Duodenal mucosa (tissue), 2 donors: ENCODE measurements at regions not wholly inside any gene's neighbourhood (a gene's known extent, or its start where the extent isn't known, plus 50 kb on each side); places are given as distances from the start of the nearest gene placed in this dataset.
"Not testable (repeated sequence)": the region's sequence is repeated elsewhere in the genome, so short reads cannot be mapped to it uniquely, and the experiment has no call there.

Source experiments
- H3K27ac ChIP-seq: one replicate; pipeline ENCODE4 v1.7.0; 2013; ENCODE audit warnings: low read depth, low read length
- H3K27me3 ChIP-seq, 2 donors: one replicate each; pipeline ENCODE4 v1.7.0; 2013; ENCODE audit warnings: low read length in 2 of 2, control low read depth in 1 of 2; ENCODE audit not compliant: insufficient read depth in 2 of 2, control insufficient read depth in 1 of 2
- H3K36me3 ChIP-seq, 2 donors: one replicate each; pipeline ENCODE4 v1.7.0; 2013; ENCODE audit warnings: low read length in 2 of 2, control low read depth in 1 of 2; ENCODE audit not compliant: insufficient read depth in 2 of 2, control insufficient read depth in 1 of 2
- H3K4me1 ChIP-seq, 2 donors: one replicate each; pipeline ENCODE4 v1.7.0; 2013; ENCODE audit warnings: low read length in 2 of 2, control low read depth in 1 of 2; ENCODE audit not compliant: insufficient read depth in 2 of 2, control insufficient read depth in 1 of 2
- H3K4me3 ChIP-seq, 2 donors: one replicate each; pipeline ENCODE4 v1.7.0; 2013; ENCODE audit warnings: low read length in 2 of 2, low read depth in 1 of 2
- H3K9ac ChIP-seq, 2 donors: one replicate each; pipeline ENCODE4 v1.7.0; 2013; ENCODE audit warnings: low read length in 2 of 2, low read depth in 1 of 2
- H3K9me3 ChIP-seq, 2 donors: one replicate each; pipeline ENCODE4 v1.7.0; 2013; ENCODE audit warnings: low read length in 2 of 2, control low read depth in 1 of 2; ENCODE audit not compliant: control insufficient read depth in 1 of 2

DNA sequence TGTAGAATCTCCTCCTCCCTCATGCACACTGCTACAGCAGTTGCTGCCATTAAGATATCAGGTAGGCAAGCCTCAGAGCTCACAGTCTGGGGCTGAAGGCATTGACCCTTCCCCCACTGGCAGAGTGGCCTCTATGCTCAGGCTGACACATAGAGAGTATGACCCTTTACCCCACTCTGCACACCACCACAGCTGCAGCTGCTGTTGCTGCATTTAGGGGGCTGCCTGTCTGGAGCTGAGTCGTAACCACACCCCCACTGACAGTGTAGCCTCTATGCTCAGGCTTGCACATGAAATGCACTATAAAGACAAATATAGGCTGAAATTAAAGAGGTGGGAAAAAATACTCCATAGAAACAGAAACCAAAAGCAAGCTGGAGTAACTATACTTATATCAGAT is 289.3 kb upstream of the PABPC4L start:
- H3K27ac ChIP-seq, result no peak overlapping the region
- no peaks in the 10 kb centered on the region for H3K4me1 ChIP-seq
- H3K9ac ChIP-seq, result no peak overlapping the region
- H3K9me3 ChIP-seq, result peaks cover 0 to 3% of the 10 kb centered on the region in 2 donors
- H3K36me3 ChIP-seq, result no peaks in the 10 kb centered on the region
- H3K27me3 ChIP-seq, result no peaks in the 10 kb centered on the region
- H3K4me3 ChIP-seq, result no peak overlapping the region

DNA sequence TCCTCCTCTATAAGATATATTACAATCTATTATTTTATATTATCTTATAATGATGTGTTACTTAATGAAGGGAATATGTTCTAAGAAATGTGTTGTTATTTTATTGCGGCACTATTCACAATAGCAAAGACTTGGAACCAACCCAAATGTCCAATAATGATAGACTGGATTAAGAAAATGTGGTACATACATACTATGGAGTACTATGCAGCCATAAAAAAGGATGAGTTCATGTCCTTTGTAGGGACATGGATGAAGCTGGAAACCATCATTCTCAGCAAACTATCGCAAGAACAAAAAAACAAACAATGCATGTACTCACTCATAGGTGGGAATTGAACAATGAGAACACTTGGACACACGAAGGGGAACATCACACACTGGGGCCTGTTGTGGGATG is 281.9 kb upstream of the PABPC4L start:
- H3K9me3 ChIP-seq, H3K4me1 ChIP-seq, H3K27ac ChIP-seq, H3K36me3 ChIP-seq, H3K9ac ChIP-seq, H3K4me3 ChIP-seq, H3K27me3 ChIP-seq: not testable (repeated sequence)

DNA sequence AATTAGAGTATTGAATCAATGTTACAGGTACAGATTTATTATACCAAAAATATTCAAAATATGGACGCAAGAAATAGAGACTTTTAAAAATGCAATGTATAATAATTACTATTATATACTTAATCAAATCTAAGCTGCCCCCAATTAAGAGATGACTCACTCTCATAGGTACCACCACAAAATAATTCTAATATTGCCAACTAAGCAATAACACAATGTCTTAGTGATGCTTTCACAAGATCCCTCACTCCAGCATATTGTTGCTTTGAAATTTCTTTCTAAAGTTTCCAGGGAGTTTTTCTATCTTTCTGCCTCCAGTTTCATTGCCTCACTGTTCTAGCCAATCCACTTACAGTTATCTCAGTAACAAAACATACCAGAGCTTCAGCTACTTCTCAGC is 270.0 kb upstream of the PABPC4L start:
- H3K27ac ChIP-seq, result no peak overlapping the region
- H3K9me3 ChIP-seq, result no peaks in the 10 kb centered on the region
- H3K36me3 ChIP-seq, result no peaks in the 10 kb centered on the region
- H3K4me3 ChIP-seq, result no peak overlapping the region
- no peaks in the 10 kb centered on the region for H3K4me1 ChIP-seq
- H3K9ac ChIP-seq, result no peak overlapping the region
- H3K27me3 ChIP-seq, result no peaks in the 10 kb centered on the region

DNA sequence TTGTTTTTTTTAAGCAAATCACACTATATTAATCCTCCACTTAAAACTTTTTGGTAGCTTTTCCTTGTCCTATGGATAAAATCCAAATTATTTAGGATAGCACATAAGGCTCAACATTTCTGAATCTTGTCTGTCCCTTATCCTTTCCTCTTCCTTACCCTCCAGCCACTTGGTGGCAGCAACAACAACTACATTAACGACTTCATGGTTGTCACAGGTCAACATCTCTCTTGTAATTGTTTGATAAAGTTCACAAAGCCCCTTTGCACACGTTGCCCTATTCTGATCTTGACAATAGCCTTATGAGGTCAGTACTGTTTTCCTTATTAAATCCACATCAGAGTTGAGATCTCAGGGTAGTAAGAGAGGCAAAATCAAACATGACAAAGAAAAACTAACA is 269.0 kb upstream of the PABPC4L start:
- Histone ChIP-seq H3K4me1 (no peaks in the 10 kb centered on the region), H3K4me3 (no peak overlapping the region), H3K27ac (no peak overlapping the region), H3K9me3 (no peaks in the 10 kb centered on the region), H3K36me3 (no peaks in the 10 kb centered on the region), H3K9ac (no peak overlapping the region), H3K27me3 (no peaks in the 10 kb centered on the region)

DNA sequence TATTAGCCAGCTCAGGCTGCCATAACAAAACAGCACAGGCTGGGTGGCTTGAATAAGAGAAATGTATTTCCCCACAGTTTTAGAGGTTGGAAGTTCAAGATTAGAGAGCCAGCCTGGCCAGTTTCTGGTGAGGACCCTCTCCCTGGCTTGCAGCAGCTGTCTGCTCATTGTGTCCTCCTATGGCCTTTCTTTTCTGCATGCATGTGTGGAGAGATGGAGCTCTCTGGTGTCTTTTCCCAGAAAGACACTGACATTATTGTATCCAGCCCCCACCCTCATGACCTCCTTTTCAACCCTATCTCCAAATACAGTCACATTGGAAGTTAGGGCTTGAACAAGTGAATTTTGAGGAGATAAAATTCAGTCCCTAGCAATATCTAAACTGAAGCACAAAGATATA is 263.8 kb upstream of the PABPC4L start:
- Histone ChIP-seq H3K9ac (no peak overlapping the region), H3K27me3 (no peaks in the 10 kb centered on the region), H3K4me1 (no peaks in the 10 kb centered on the region), H3K9me3 (no peaks in the 10 kb centered on the region), H3K27ac (no peak overlapping the region), H3K4me3 (no peak overlapping the region), H3K36me3 (no peaks in the 10 kb centered on the region)

DNA sequence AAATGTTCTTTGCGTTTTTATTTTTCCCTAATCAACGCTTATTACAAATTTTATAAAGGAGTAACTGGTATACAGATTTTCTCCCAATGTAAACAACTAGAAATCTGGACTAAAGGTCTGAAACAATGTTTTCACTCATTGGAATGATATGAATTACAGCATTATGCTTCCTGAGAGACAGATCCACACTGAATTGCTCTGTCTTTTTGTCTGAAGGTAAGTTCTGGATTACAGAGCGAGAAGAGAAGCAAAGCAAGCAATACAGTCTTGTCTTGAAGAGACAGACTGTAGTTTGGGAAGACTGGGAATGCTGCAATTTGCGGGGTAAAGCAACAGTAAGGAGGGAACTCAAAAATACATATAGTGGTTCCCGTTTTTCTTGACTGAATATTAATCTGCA is 262.2 kb upstream of the PABPC4L start:
- Histone ChIP-seq H3K9me3 (peaks cover 0 to 2% of the 10 kb centered on the region in 2 donors), H3K4me3 (no peak overlapping the region), H3K9ac (no peak overlapping the region)

DNA sequence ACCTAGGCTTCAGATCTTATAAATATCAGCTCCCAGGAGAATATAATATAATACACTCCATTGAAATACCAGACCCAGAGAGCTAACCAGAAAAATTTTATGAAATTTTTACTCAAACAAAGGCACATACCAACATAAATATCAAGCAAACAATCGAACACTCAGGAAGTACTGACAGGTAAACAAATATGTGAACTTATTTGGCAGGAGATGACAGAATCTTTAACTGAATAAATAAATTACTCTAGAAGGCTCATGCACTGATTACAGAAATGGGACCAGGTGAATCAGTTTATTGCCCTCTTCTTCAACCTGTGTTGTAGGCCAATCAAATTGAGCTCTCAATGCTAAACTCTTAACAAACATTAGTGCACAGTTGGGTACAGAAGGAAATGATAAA is 225.2 kb upstream of the PABPC4L start:
- H3K4me3 ChIP-seq, result no peak overlapping the region
- no peak overlapping the region for H3K9ac ChIP-seq
- no peaks in the 10 kb centered on the region for H3K36me3 ChIP-seq
- H3K4me1 ChIP-seq, result no peaks in the 10 kb centered on the region
- no peak overlapping the region for H3K27ac ChIP-seq
- no peaks in the 10 kb centered on the region for H3K27me3 ChIP-seq
- H3K9me3 ChIP-seq, result peaks cover 2 to 6% of the 10 kb centered on the region in 2 donors

More for the DNA sequence above, 262.2 kb upstream of the PABPC4L start:
- H3K36me3 ChIP-seq, result no peaks in the 10 kb centered on the region
- H3K4me1 ChIP-seq, result no peaks in the 10 kb centered on the region
- H3K27me3 ChIP-seq, result no peaks in the 10 kb centered on the region
- no peak overlapping the region for H3K27ac ChIP-seq

DNA sequence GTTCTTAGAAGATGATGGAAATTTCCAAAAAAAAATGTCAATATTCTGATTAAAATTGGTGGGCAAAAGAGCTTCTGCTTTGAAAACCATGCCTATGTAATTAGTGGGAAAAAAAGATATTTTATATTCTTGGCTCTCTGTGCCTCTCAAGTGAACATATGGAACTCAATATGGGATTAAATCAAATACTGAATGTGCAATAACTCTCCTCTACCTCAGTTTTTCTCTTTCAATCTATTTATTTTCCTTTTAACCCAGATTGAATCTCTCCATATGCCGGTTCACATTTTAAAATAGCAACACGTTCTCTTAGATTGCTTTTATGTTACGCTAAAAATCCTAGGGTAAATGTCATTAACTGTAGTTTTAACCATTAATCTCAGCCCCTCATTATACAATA is 224.2 kb upstream of the PABPC4L start:
- no peaks in the 10 kb centered on the region for H3K4me1 ChIP-seq
- peaks cover 2 to 6% of the 10 kb centered on the region in 2 donors for H3K9me3 ChIP-seq
- no peaks in the 10 kb centered on the region for H3K36me3 ChIP-seq
- H3K27me3 ChIP-seq, result no peaks in the 10 kb centered on the region
- no peak overlapping the region for H3K4me3 ChIP-seq
- H3K9ac ChIP-seq, result no peak overlapping the region
- H3K27ac ChIP-seq, result no peak overlapping the region

DNA sequence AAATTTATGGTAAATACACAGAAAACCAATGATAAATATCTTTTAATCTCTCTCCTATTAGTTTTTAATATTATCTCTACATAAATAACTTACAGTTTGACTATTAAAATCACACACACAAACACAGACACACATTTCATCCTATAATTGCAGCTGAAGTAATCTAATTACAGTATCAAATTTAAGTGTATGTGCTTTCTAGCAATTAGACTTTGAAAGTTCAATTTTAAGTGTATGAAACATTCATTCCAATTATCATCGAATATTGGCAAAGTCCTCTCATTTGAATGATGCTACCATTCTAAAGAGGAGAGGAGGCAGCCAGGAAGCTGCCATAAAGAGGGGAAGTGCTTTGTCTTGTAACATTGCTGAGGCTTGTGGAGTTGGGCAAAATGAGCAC is 221.2 kb upstream of the PABPC4L start:
- Histone ChIP-seq H3K36me3 (no peaks in the 10 kb centered on the region), H3K4me3 (no peak overlapping the region), H3K9ac (no peak overlapping the region), H3K27ac (no peak overlapping the region), H3K9me3 (peaks cover 0 to 2% of the 10 kb centered on the region in 2 donors), H3K4me1 (no peaks in the 10 kb centered on the region), H3K27me3 (no peaks in the 10 kb centered on the region)

DNA sequence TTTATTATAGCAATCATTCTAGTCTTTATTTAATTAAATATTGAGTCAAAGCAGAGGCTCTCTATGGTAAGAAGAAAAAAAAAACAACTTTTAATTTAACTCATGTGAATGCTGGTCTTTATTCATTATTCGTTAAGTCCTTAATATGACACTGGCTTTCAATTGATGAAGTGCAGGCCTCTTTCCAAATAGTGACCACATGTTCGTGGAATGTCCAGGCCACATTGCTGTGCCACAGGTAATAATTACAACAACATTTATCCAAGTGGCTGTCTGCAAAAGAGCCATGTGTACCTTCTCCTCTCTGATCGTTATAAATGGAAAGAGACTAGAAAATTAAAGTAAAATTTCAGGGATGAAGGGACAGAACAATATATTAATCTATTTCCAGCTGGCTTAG is 220.1 kb upstream of the PABPC4L start:
- Histone ChIP-seq H3K9ac (no peak overlapping the region), H3K9me3 (peaks cover 0 to 2% of the 10 kb centered on the region in 2 donors), H3K4me3 (no peak overlapping the region), H3K27ac (no peak overlapping the region), H3K27me3 (no peaks in the 10 kb centered on the region), H3K4me1 (no peaks in the 10 kb centered on the region), H3K36me3 (no peaks in the 10 kb centered on the region)

DNA sequence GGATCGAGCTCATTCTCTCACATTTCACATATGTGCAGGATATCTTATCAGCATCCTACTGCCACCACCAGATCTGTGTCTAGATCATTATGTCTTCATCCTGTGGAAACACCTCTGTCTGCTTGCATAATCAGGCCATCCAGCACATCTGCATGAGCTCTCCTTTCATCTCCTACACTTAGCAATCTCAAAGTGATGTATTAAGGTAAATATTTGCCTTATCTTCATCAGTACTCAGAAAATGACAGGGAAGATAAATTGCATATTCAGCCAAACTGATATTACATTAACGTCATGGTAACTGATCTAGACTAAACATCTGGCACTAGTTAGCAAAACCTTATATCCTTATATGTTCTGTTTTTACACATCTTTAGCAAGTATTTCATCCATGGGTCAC is 207.3 kb upstream of the PABPC4L start:
- Histone ChIP-seq H3K27me3 (no peaks in the 10 kb centered on the region), H3K36me3 (no peaks in the 10 kb centered on the region), H3K4me3 (no peak overlapping the region), H3K27ac (no peak overlapping the region), H3K9ac (no peak overlapping the region), H3K4me1 (no peaks in the 10 kb centered on the region), H3K9me3 (no peaks in the 10 kb centered on the region)
